Fibroblast of skin of left quadriceps (primary cell): ENCODE measurements at regions not wholly inside any gene's neighbourhood (a gene's known extent, or its start where the extent isn't known, plus 50 kb on each side); places are given as distances from the start of the nearest gene placed in this dataset.

Experiments used
- DNase-seq, 2 experiments: peaks; one replicate each; pipeline ENCODE4 v3.0.0-alpha.2; 2013; ENCODE audit warnings: low read depth in 2 of 2

- no peak for DNase-seq
Observed at GRCh38 chr2:136215449-136215848, 97.5 kb upstream of the CXCR4 start.

GRCh38 chr2:136214307-136215200, 96.6 kb upstream of the CXCR4 start:
- no peak for DNase-seq

GRCh38 chr2:136213836-136214235, 95.9 kb upstream of the CXCR4 start:
- no peak for DNase-seq

GRCh38 chr2:136212426-136213378, 94.8 kb upstream of the CXCR4 start:
- DNase-seq = no peak

GRCh38 chr2:136211701-136212100, 93.8 kb upstream of the CXCR4 start:
- DNase-seq = no peak

GRCh38 chr2:136210822-136211221, 92.9 kb upstream of the CXCR4 start:
- DNase-seq = no peak

GRCh38 chr2:136210455-136210805, 92.5 kb upstream of the CXCR4 start:
- no peak for DNase-seq

- no peak for DNase-seq
Observed at GRCh38 chr2:136209561-136210454, 91.9 kb upstream of the CXCR4 start.

GRCh38 chr2:136208682-136209420, 90.9 kb upstream of the CXCR4 start:
- DNase-seq = no peak

GRCh38 chr2:136207665-136208064, 89.7 kb upstream of the CXCR4 start:
- no peak for DNase-seq

- no peak for DNase-seq
Observed at GRCh38 chr2:136207030-136207623, 89.2 kb upstream of the CXCR4 start.

- DNase-seq = no peak
Observed at GRCh38 chr2:136206613-136207012, 88.7 kb upstream of the CXCR4 start.

GRCh38 chr2:136205615-136206014, 87.7 kb upstream of the CXCR4 start:
- no peak for DNase-seq

- no peak for DNase-seq
Observed at GRCh38 chr2:136204971-136205370, 87.0 kb upstream of the CXCR4 start.

GRCh38 chr2:136195226-136195625, 77.3 kb upstream of the CXCR4 start:
- DNase-seq = no peak

- no peak for DNase-seq
Observed at GRCh38 chr2:136191041-136191440, 73.1 kb upstream of the CXCR4 start.

- no peak for DNase-seq
Observed at GRCh38 chr2:136189221-136189782, 71.4 kb upstream of the CXCR4 start.

- no peak for DNase-seq
Observed at GRCh38 chr2:136188086-136188485, 70.1 kb upstream of the CXCR4 start.

- no peak for DNase-seq
Observed at GRCh38 chr2:136185981-136186776, 68.2 kb upstream of the CXCR4 start.
